Liver (tissue), 8 donors: ENCODE measurements at regions not wholly inside any gene's neighbourhood (a gene's known extent, or its start where the extent isn't known, plus 50 kb on each side); places are given as distances from the start of the nearest gene placed in this dataset.

Experiments used
- DNase-seq: peaks from one replicate; pipeline ENCODE4 v3.0.0-alpha.2; 2017; ENCODE audit warnings: low spot score
- H3K27ac ChIP-seq, 2 donors: one replicate each; pipeline ENCODE4 v1.7.0; 2013; ENCODE audit warnings: inconsistent platforms in 2 of 2, low read length in 2 of 2, control low read depth in 1 of 2, low read depth in 1 of 2, mild to moderate bottlenecking in 1 of 2
- H3K27me3 ChIP-seq, 4 donors: one replicate each; pipeline versions ENCODE4 v1.6.1 to v1.7.0; 2013; ENCODE audit warnings: low read length in 3 of 4, inconsistent platforms in 1 of 4, mild to moderate bottlenecking in 1 of 4, moderate library complexity in 1 of 4; ENCODE audit not compliant: control insufficient read depth in 4 of 4, insufficient read depth in 4 of 4
- H3K36me3 ChIP-seq, 4 donors: one replicate each; pipeline versions ENCODE4 v1.6.1 to v1.7.0; 2013; ENCODE audit warnings: low read length in 3 of 4, mild to moderate bottlenecking in 3 of 4, low read depth in 1 of 4, moderate library complexity in 1 of 4; ENCODE audit not compliant: control insufficient read depth in 4 of 4, insufficient read depth in 3 of 4
- H3K4me1 ChIP-seq, 4 donors: one replicate each; pipeline versions ENCODE4 v1.6.1 to v1.7.0; 2013; ENCODE audit warnings: low read length in 3 of 4, mild to moderate bottlenecking in 3 of 4, moderate library complexity in 1 of 4; ENCODE audit not compliant: control insufficient read depth in 4 of 4, insufficient read depth in 4 of 4
- H3K4me3 ChIP-seq, 3 donors: one replicate each; pipeline versions ENCODE4 v1.6.1 to v1.7.0; 2013; ENCODE audit warnings: low read length in 3 of 3, control low read depth in 1 of 3, low read depth in 1 of 3, mild to moderate bottlenecking in 1 of 3
- H3K9ac ChIP-seq, 2 donors: one replicate each; pipeline ENCODE4 v1.7.0; 2013; ENCODE audit warnings: low read length in 2 of 2, mild to moderate bottlenecking in 2 of 2, moderate library complexity in 2 of 2, control low read depth in 1 of 2, low read depth in 1 of 2
- H3K9me3 ChIP-seq, 4 donors: one replicate each; pipeline versions ENCODE4 v1.6.1 to v1.7.0; 2013; ENCODE audit warnings: low read length in 3 of 4; ENCODE audit not compliant: control insufficient read depth in 4 of 4
- EGR1 ChIP-seq, 2 donors: IDR thresholded peaks; 2 replicates each; pipeline ENCODE4 v1.6.1; 2016 to 2018; ENCODE audit warnings: antibody characterized with exemption in 2 of 2, low read depth in 2 of 2
- FOXA2 ChIP-seq: IDR thresholded peaks from 2 replicates; pipeline ENCODE4 v1.6.1; 2016; ENCODE audit warnings: antibody characterized with exemption
- GABPA ChIP-seq, 2 donors: IDR thresholded peaks in 1 of 2; conservative IDR thresholded peaks in 1 of 2; 2 replicates each; pipeline ENCODE4 v1.6.1; 2016; ENCODE audit warnings: antibody characterized with exemption in 2 of 2, mild to moderate bottlenecking in 1 of 2, moderate library complexity in 1 of 2
- HNF4A ChIP-seq, 2 donors: conservative IDR thresholded peaks; 2 replicates each; pipeline ENCODE4 v1.6.1; 2016; ENCODE audit warnings: antibody characterized with exemption in 2 of 2, mild to moderate bottlenecking in 2 of 2
- HNF4G ChIP-seq: IDR thresholded peaks from 2 replicates; pipeline ENCODE4 v1.6.1; 2016; ENCODE audit warnings: antibody characterized with exemption
- RXRA ChIP-seq, 2 donors: IDR thresholded peaks; 2 replicates each; pipeline ENCODE4 v1.6.1; 2017 to 2018; ENCODE audit warnings: antibody characterized with exemption in 2 of 2, mild to moderate bottlenecking in 1 of 2
- SP1 ChIP-seq: IDR thresholded peaks from 2 replicates; pipeline ENCODE4 v1.6.1; 2018; ENCODE audit warnings: antibody characterized with exemption, mild to moderate bottlenecking
- TAF1 ChIP-seq: conservative IDR thresholded peaks from 2 replicates; pipeline ENCODE4 v1.6.1; 2016; ENCODE audit warnings: antibody characterized with exemption, mild to moderate bottlenecking
- WGBS: extraction: QIAGEN DNeasy Blood & Tissue Kit; methylation state at CpG from one replicate; pipeline ENCODE4 v1.1.7; 2013; 5-methylcytosine and 5-hydroxymethylcytosine counted together
- TF ChIP-seq, protein P1 (sequence below): IDR thresholded peaks from 2 replicates; pipeline ENCODE4 v1.6.1; 2016; ENCODE audit warnings: antibody characterized with exemption
- TF ChIP-seq, protein P2 (sequence below): IDR thresholded peaks from 2 replicates; pipeline ENCODE4 v1.6.1; 2016; ENCODE audit warnings: antibody characterized with exemption, mild to moderate bottlenecking
- TF ChIP-seq, protein P3 (sequence below): fragments of 150-350 bp; IDR thresholded peaks from 2 replicates; pipeline ENCODE4 v1.5.1; 2017; ENCODE audit warnings: improper control_type of control experiment, low read depth, low read length; ENCODE audit not compliant: missing input control
- TF ChIP-seq, protein P4 (sequence below): IDR thresholded peaks from 2 replicates; pipeline ENCODE4 v1.6.1; 2016; ENCODE audit warnings: antibody characterized with exemption
- donor health status: healthy.
- donor health status: healthy.
- donor health status: healthy.
- donor health status: healthy.
- donor health status: healthy.

DNA sequence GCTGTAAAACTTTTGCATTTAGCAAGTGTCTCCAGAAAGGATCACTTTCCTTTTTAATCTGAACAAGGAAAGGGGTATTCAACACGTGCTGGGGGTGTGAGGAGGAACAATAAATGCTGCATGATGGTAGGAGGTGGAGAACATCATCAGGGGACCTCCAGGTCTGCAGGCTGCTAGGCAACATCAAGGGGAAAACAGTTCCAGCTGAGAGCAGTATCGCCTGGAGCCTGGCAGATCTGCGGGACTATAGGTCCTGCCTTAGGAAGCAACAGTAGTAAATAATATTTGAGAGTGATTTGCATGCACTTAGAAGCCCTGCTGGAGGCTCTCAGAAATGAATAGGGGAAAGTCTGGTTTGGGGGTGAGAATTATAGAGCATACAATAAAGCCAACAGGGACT is 175.6 kb downstream of the SUCLG1 start (continued):
- TF ChIP-seq, protein P1, sequence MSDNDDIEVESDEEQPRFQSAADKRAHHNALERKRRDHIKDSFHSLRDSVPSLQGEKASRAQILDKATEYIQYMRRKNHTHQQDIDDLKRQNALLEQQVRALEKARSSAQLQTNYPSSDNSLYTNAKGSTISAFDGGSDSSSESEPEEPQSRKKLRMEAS: no peak
- TF ChIP-seq GABPA (IDR thresholded peaks at IDR 0.05 in 1 of 2, conservative IDR thresholded peaks at IDR 0.05 in 1 of 2): no peak

DNA sequence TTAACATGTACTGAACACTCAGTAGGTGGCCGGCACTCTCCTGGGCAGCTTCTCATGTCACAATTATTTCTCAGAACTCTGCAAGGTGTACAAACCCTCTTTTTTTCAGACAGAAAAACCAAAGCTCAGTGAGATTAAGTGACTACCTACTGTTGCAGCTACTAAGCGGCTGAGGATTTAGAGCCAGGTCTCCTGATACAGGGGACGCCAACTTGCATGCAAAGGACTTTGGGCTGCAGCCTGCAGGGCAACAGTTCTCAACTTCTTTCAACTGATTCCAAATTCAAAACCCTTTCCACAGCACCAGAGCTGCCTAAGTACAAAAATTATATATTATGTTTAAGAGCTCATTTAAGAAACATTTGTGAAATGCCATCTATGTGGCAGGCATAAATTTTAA is 177.6 kb downstream of the SUCLG1 start:
- H3K9me3 ChIP-seq: no peaks in the 10 kb centered on the region
- no peak overlapping the region for H3K4me3 ChIP-seq
- no peaks in the 10 kb centered on the region for H3K4me1 ChIP-seq
- WGBS: 74% methylated on average over 3 of the region's 3 CpGs
- no peak overlapping the region for H3K27ac ChIP-seq
- H3K9ac ChIP-seq: no peak overlapping the region
- TF ChIP-seq HNF4A (conservative IDR thresholded peaks at IDR 0.05): peak in 1 of 2 donors; percentile 7
- TF ChIP-seq SP1: no peak
- H3K27me3 ChIP-seq: no peaks in the 10 kb centered on the region
- no peaks in the 10 kb centered on the region for H3K36me3 ChIP-seq
- DNase-seq: no peak

DNA sequence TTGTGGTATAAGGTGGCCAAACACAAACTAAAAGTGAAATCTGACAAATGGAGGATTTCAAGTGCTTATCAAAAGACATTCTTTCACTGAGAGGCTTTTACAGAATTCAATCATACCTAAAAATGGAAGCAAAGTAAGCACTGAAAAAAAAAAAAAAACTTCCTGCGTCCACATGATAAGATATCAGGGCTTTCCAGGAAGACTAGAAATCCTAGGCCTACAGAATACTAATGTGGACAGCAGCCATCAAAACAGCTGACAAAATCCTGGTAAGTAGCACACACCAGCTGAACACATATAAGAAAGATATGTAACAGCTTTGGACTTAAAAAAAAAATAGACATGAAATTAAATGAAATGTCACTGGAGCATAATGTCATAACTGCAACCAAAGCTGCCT is 178.2 kb downstream of the SUCLG1 start:
- Histone ChIP-seq H3K27me3 (no peaks in the 10 kb centered on the region), H3K27ac (no peak overlapping the region), H3K36me3 (no peaks in the 10 kb centered on the region), H3K4me1 (no peaks in the 10 kb centered on the region), H3K9me3 (no peaks in the 10 kb centered on the region), H3K9ac (no peak overlapping the region), H3K4me3 (no peak overlapping the region)
- no peak for DNase-seq
- TF ChIP-seq TAF1 (no peak), GABPA (IDR thresholded peaks at IDR 0.05 in 1 of 2, conservative IDR thresholded peaks at IDR 0.05 in 1 of 2) (no peak), EGR1 (IDR thresholded peaks at IDR 0.05; ENCODE audit: low read depth in 2 of 2) (no peak), FOXA2 (no peak), HNF4G (no peak), RXRA (IDR thresholded peaks at IDR 0.05) (no peak)
- TF ChIP-seq, protein P2, sequence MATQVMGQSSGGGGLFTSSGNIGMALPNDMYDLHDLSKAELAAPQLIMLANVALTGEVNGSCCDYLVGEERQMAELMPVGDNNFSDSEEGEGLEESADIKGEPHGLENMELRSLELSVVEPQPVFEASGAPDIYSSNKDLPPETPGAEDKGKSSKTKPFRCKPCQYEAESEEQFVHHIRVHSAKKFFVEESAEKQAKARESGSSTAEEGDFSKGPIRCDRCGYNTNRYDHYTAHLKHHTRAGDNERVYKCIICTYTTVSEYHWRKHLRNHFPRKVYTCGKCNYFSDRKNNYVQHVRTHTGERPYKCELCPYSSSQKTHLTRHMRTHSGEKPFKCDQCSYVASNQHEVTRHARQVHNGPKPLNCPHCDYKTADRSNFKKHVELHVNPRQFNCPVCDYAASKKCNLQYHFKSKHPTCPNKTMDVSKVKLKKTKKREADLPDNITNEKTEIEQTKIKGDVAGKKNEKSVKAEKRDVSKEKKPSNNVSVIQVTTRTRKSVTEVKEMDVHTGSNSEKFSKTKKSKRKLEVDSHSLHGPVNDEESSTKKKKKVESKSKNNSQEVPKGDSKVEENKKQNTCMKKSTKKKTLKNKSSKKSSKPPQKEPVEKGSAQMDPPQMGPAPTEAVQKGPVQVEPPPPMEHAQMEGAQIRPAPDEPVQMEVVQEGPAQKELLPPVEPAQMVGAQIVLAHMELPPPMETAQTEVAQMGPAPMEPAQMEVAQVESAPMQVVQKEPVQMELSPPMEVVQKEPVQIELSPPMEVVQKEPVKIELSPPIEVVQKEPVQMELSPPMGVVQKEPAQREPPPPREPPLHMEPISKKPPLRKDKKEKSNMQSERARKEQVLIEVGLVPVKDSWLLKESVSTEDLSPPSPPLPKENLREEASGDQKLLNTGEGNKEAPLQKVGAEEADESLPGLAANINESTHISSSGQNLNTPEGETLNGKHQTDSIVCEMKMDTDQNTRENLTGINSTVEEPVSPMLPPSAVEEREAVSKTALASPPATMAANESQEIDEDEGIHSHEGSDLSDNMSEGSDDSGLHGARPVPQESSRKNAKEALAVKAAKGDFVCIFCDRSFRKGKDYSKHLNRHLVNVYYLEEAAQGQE: no peak
- TF ChIP-seq, protein P3, sequence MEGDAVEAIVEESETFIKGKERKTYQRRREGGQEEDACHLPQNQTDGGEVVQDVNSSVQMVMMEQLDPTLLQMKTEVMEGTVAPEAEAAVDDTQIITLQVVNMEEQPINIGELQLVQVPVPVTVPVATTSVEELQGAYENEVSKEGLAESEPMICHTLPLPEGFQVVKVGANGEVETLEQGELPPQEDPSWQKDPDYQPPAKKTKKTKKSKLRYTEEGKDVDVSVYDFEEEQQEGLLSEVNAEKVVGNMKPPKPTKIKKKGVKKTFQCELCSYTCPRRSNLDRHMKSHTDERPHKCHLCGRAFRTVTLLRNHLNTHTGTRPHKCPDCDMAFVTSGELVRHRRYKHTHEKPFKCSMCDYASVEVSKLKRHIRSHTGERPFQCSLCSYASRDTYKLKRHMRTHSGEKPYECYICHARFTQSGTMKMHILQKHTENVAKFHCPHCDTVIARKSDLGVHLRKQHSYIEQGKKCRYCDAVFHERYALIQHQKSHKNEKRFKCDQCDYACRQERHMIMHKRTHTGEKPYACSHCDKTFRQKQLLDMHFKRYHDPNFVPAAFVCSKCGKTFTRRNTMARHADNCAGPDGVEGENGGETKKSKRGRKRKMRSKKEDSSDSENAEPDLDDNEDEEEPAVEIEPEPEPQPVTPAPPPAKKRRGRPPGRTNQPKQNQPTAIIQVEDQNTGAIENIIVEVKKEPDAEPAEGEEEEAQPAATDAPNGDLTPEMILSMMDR: no peak
- TF ChIP-seq, protein P4, sequence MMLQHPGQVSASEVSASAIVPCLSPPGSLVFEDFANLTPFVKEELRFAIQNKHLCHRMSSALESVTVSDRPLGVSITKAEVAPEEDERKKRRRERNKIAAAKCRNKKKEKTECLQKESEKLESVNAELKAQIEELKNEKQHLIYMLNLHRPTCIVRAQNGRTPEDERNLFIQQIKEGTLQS: no peak
- 76% methylated on average over 1 of the region's 1 CpG for WGBS
